ENCODE measurements at regions not wholly inside any gene's neighbourhood (a gene's known extent, or its start where the extent isn't known, plus 50 kb on each side); places are given as distances from the start of the nearest gene placed in this dataset.
A peak's percentile ranks its signal among the peaks of the same experiment; 100 is the strongest.

- Mint-ChIP-seq H3K27me3 (no peaks in the 10 kb centered on the region), H3K9me3 (peaks cover 0 to 14% (median 6%) of the 10 kb centered on the region in 7 donors), H3K27ac (no peak overlapping the region), H3K4me3 (no peak overlapping the region), H3K36me3 (no peaks in the 10 kb centered on the region), H3K4me1 (no peaks in the 10 kb centered on the region)
- ATAC-seq (ENCODE audit: low read depth in 2 of 2) (no peak), DNase-seq (no peak)
Observed at GRCh38 chr12:77521508-77522115, 309.1 kb upstream of the NAV3 start.

- Mint-ChIP-seq H3K4me1 (no peaks in the 10 kb centered on the region), H3K9me3 (peaks cover 0 to 3% (median 0%) of the 10 kb centered on the region in 7 donors), H3K36me3 (no peaks in the 10 kb centered on the region), H3K27ac (no peak overlapping the region), H3K4me3 (no peak overlapping the region), H3K27me3 (no peaks in the 10 kb centered on the region)
- no peak for DNase-seq
- ATAC-seq (ENCODE audit: low read depth in 2 of 2), result no peak
Observed at GRCh38 chr12:77514511-77514910, 316.2 kb upstream of the NAV3 start.

GRCh38 chr12:77510985-77511384, 319.7 kb upstream of the NAV3 start:
- H3K27me3 Mint-ChIP-seq, result no peaks in the 10 kb centered on the region
- ATAC-seq (ENCODE audit: low read depth in 2 of 2) (no peak), DNase-seq (no peak)
- peaks cover 0 to 6% (median 2%) of the 10 kb centered on the region in 7 donors for H3K9me3 Mint-ChIP-seq
- no peak overlapping the region for H3K27ac Mint-ChIP-seq
- H3K36me3 Mint-ChIP-seq, result no peaks in the 10 kb centered on the region
- H3K4me1 Mint-ChIP-seq, result no peaks in the 10 kb centered on the region
- no peak overlapping the region for H3K4me3 Mint-ChIP-seq

GRCh38 chr12:77504466-77504865, 326.2 kb upstream of the NAV3 start:
- Mint-ChIP-seq H3K4me1 (no peaks in the 10 kb centered on the region), H3K36me3 (no peaks in the 10 kb centered on the region), H3K4me3 (no peak overlapping the region), H3K27ac (no peak overlapping the region), H3K27me3 (no peaks in the 10 kb centered on the region), H3K9me3 (peaks cover 0 to 9% (median 2%) of the 10 kb centered on the region in 7 donors)
- DNase-seq (no peak), ATAC-seq (ENCODE audit: low read depth in 2 of 2) (no peak)

GRCh38 chr12:77500089-77500488, 330.6 kb upstream of the NAV3 start:
- Mint-ChIP-seq H3K27me3 (no peaks in the 10 kb centered on the region), H3K36me3 (no peaks in the 10 kb centered on the region), H3K4me1 (no peaks in the 10 kb centered on the region), H3K27ac (no peak overlapping the region), H3K9me3 (peaks cover 0 to 2% (median 0%) of the 10 kb centered on the region in 7 donors), H3K4me3 (no peak overlapping the region)
- no peak for DNase-seq
- ATAC-seq (ENCODE audit: low read depth in 2 of 2), result no peak

GRCh38 chr12:77497647-77498046, 333.0 kb upstream of the NAV3 start:
- Mint-ChIP-seq H3K4me1 (no peaks in the 10 kb centered on the region), H3K36me3 (no peaks in the 10 kb centered on the region), H3K27me3 (no peaks in the 10 kb centered on the region), H3K4me3 (no peak overlapping the region), H3K9me3 (peaks cover 0 to 2% (median 0%) of the 10 kb centered on the region in 7 donors), H3K27ac (no peak overlapping the region)
- ATAC-seq (ENCODE audit: low read depth in 2 of 2) (no peak), DNase-seq (no peak)

GRCh38 chr12:77496714-77497113, 334.0 kb upstream of the NAV3 start:
- ATAC-seq (ENCODE audit: low read depth in 2 of 2), result no peak
- H3K4me3 Mint-ChIP-seq, result no peak overlapping the region

GRCh38 chr12:77494296-77494695, 336.4 kb upstream of the NAV3 start:
- H3K27ac Mint-ChIP-seq, result no peak overlapping the region
- DNase-seq, result no peak
- ATAC-seq (ENCODE audit: low read depth in 2 of 2), result no peak
- H3K36me3 Mint-ChIP-seq, result no peaks in the 10 kb centered on the region
- no peak overlapping the region for H3K4me3 Mint-ChIP-seq
- H3K4me1 Mint-ChIP-seq, result no peaks in the 10 kb centered on the region
- no peaks in the 10 kb centered on the region for H3K27me3 Mint-ChIP-seq
- no peaks in the 10 kb centered on the region for H3K9me3 Mint-ChIP-seq

More at GRCh38 chr12:77496714-77497113, 334.0 kb upstream of the NAV3 start:
- Mint-ChIP-seq H3K4me1 (no peaks in the 10 kb centered on the region), H3K36me3 (no peaks in the 10 kb centered on the region), H3K9me3 (peaks cover 0 to 2% (median 0%) of the 10 kb centered on the region in 7 donors), H3K27me3 (no peaks in the 10 kb centered on the region), H3K27ac (peak overlapping the region in 1 of 6 donors; percentile 26)
- no peak for DNase-seq

- Mint-ChIP-seq H3K36me3 (no peaks in the 10 kb centered on the region), H3K27me3 (no peaks in the 10 kb centered on the region), H3K4me3 (no peak overlapping the region), H3K9me3 (no peaks in the 10 kb centered on the region), H3K27ac (no peak overlapping the region), H3K4me1 (no peaks in the 10 kb centered on the region)
- no peak for DNase-seq
- ATAC-seq (ENCODE audit: low read depth in 2 of 2), result no peak
Observed at GRCh38 chr12:77493302-77494168, 337.2 kb upstream of the NAV3 start.

- ATAC-seq (ENCODE audit: low read depth in 2 of 2) (no peak), DNase-seq (no peak)
- Mint-ChIP-seq H3K27ac (no peak overlapping the region), H3K4me3 (no peak overlapping the region), H3K4me1 (no peaks in the 10 kb centered on the region), H3K36me3 (no peaks in the 10 kb centered on the region), H3K27me3 (no peaks in the 10 kb centered on the region), H3K9me3 (no peaks in the 10 kb centered on the region)
Observed at GRCh38 chr12:77492536-77492935, 338.2 kb upstream of the NAV3 start.

GRCh38 chr12:77489331-77489970, 341.2 kb upstream of the NAV3 start:
- H3K27ac Mint-ChIP-seq, result no peak overlapping the region
- ATAC-seq (ENCODE audit: low read depth in 2 of 2) (no peak), DNase-seq (no peak)
- no peaks in the 10 kb centered on the region for H3K36me3 Mint-ChIP-seq
- peaks cover 0 to 2% (median 0%) of the 10 kb centered on the region in 7 donors for H3K9me3 Mint-ChIP-seq
- no peaks in the 10 kb centered on the region for H3K4me1 Mint-ChIP-seq
- H3K4me3 Mint-ChIP-seq, result no peak overlapping the region
- no peaks in the 10 kb centered on the region for H3K27me3 Mint-ChIP-seq

GRCh38 chr12:77488041-77488620, 342.6 kb upstream of the NAV3 start:
- ATAC-seq (ENCODE audit: low read depth in 2 of 2) (no peak), DNase-seq (no peak)
- no peak overlapping the region for H3K4me3 Mint-ChIP-seq
- no peaks in the 10 kb centered on the region for H3K4me1 Mint-ChIP-seq
- no peaks in the 10 kb centered on the region for H3K36me3 Mint-ChIP-seq
- H3K27ac Mint-ChIP-seq, result no peak overlapping the region
- H3K27me3 Mint-ChIP-seq, result no peaks in the 10 kb centered on the region
- H3K9me3 Mint-ChIP-seq, result peaks cover 0 to 3% (median 0%) of the 10 kb centered on the region in 7 donors

- Mint-ChIP-seq H3K4me1 (no peaks in the 10 kb centered on the region), H3K36me3 (no peaks in the 10 kb centered on the region), H3K9me3 (peaks cover 0 to 3% (median 0%) of the 10 kb centered on the region in 7 donors), H3K27ac (no peak overlapping the region), H3K4me3 (no peak overlapping the region), H3K27me3 (no peaks in the 10 kb centered on the region)
- ATAC-seq (ENCODE audit: low read depth in 2 of 2), result no peak
- no peak for DNase-seq
Observed at GRCh38 chr12:77486872-77487271, 343.8 kb upstream of the NAV3 start.
